IMR-90 (cell line): ENCODE measurements at regions not wholly inside any gene's neighbourhood (a gene's known extent, or its start where the extent isn't known, plus 50 kb on each side); places are given as distances from the start of the nearest gene placed in this dataset.

Experiments used
- ATAC-seq: fragments of 200-7000 bp; cut with Tn5 transposase; 2 replicates; pipeline ENCODE4 v1.9.1; 2020; ENCODE audit warnings: low read depth, mild to moderate bottlenecking, moderate library complexity
- BruUV-seq: library from RNA; stranded (reverse); fragments of 400-500 nt; replicated peaks from 2 replicates; lab custom pipeline; 2021; lab: Mats Ljungman, UMichigan
- CTCF ChIA-PET: fragments of 300-600 bp; formaldehyde crosslinking; extraction: SDS; loops from one replicate; lab custom pipeline; 2021; ENCODE audit warnings: antibody characterized with exemption; lab: Yijun Ruan, JAX
- POLR2A ChIA-PET: fragments of 300-600 bp; sonication (Branson Sonifier 250); formaldehyde crosslinking; loops from one replicate; lab custom pipeline; 2022; ENCODE audit warnings: antibody characterized with exemption; ENCODE audit not compliant: unreplicated experiment; lab: Charles Lee
- DNase-seq: peaks from one replicate; pipeline ENCODE4 v3.0.0; 2013
- H2AFZ ChIP-seq: replicated peaks from 2 replicates; pipeline ENCODE3; 2013; ENCODE audit warnings: low read length, mild to moderate bottlenecking; ENCODE audit not compliant: poor library complexity
- H2AK5ac ChIP-seq: 2 replicates; pipeline ENCODE4 v1.6.1; 2013; ENCODE audit warnings: low read depth, low read length, inconsistent platforms
- H2AK9ac ChIP-seq: replicated peaks from 2 replicates; pipeline ENCODE3; 2013; ENCODE audit warnings: mild to moderate bottlenecking, low read depth, low read length, moderate library complexity; ENCODE audit not compliant: poor library complexity
- H2BK120ac ChIP-seq: 2 replicates; pipeline ENCODE4 v1.6.1; 2013; ENCODE audit warnings: low read depth, low read length, inconsistent platforms
- H2BK15ac ChIP-seq: 3 replicates; pipeline ENCODE4 v1.6.1; 2013; ENCODE audit warnings: low read depth, low read length, inconsistent platforms
- H2BK20ac ChIP-seq: 2 replicates; pipeline ENCODE4 v1.6.1; 2013; ENCODE audit warnings: low read depth, mild to moderate bottlenecking, inconsistent platforms, low read length, moderate library complexity
- H2BK5ac ChIP-seq: 2 replicates; pipeline ENCODE4 v1.6.1; 2013; ENCODE audit warnings: mild to moderate bottlenecking, low read depth, low read length, inconsistent platforms; ENCODE audit not compliant: poor library complexity, severe bottlenecking
- H3K14ac ChIP-seq: replicated peaks from 2 replicates; pipeline ENCODE4 v1.6.1; 2013; ENCODE audit warnings: low read depth, low read length, inconsistent platforms
- H3K18ac ChIP-seq: 2 replicates; pipeline ENCODE4 v1.6.1; 2013; ENCODE audit warnings: low read depth, low read length, control low read depth
- H3K23ac ChIP-seq: 2 replicates; pipeline ENCODE4 v1.6.1; 2013; ENCODE audit warnings: low read depth, low read length, inconsistent platforms
- H3K27ac ChIP-seq: 2 replicates; pipeline ENCODE4 v1.5.1; 2013; ENCODE audit warnings: mild to moderate bottlenecking, control low read depth, low read length; ENCODE audit not compliant: insufficient read depth
- H3K27me3 ChIP-seq: 2 replicates; pipeline ENCODE4 v1.6.1; 2013; ENCODE audit warnings: low read length; ENCODE audit not compliant: control insufficient read depth, insufficient read depth
- H3K36me3 ChIP-seq: 2 replicates; pipeline ENCODE4 v1.6.1; 2013; ENCODE audit warnings: low read length, mixed read lengths; ENCODE audit not compliant: control insufficient read depth, insufficient read depth
- H3K4ac ChIP-seq: 2 replicates; pipeline ENCODE4 v1.6.1; 2013; ENCODE audit warnings: low read depth, low read length, inconsistent platforms
- H3K4me1 ChIP-seq: 2 replicates; pipeline ENCODE4 v1.6.1; 2013; ENCODE audit warnings: low read length, mixed read lengths; ENCODE audit not compliant: control insufficient read depth, insufficient read depth
- H3K4me2 ChIP-seq: 2 replicates; pipeline ENCODE4 v1.6.1; 2013; ENCODE audit warnings: low read depth, mild to moderate bottlenecking, control low read depth, low read length, moderate library complexity
- H3K4me3 ChIP-seq: 2 replicates; pipeline ENCODE4 v1.5.1; 2013; ENCODE audit warnings: low read depth, mild to moderate bottlenecking, control low read depth, low read length, moderate library complexity; ENCODE audit not compliant: insufficient read depth
- H3K56ac ChIP-seq: 2 replicates; pipeline ENCODE4 v1.6.1; 2013; ENCODE audit warnings: low read length, inconsistent platforms; ENCODE audit not compliant: insufficient read depth; ENCODE audit errors: extremely low read depth
- H3K79me1 ChIP-seq, 2 experiments: 2 replicates each; pipeline ENCODE4 v1.6.1; 2013; ENCODE audit warnings: low read length in 2 of 2, inconsistent platforms in 1 of 2, low read depth in 1 of 2
- H3K9ac ChIP-seq: 2 replicates; pipeline ENCODE4 v1.6.1; 2013; ENCODE audit warnings: low read depth, low read length, control low read depth
- H3K9me1 ChIP-seq: 2 replicates; pipeline ENCODE4 v1.6.1; 2013; ENCODE audit warnings: low read length, inconsistent platforms; ENCODE audit not compliant: insufficient read depth
- H3K9me3 ChIP-seq: 2 replicates; pipeline ENCODE4 v1.6.1; 2013; ENCODE audit warnings: low read length; ENCODE audit not compliant: control insufficient read depth, insufficient read depth
- H4K20me1 ChIP-seq: 2 replicates; pipeline ENCODE4 v1.6.1; 2013; ENCODE audit warnings: low read length, inconsistent platforms; ENCODE audit not compliant: insufficient read depth
- H4K5ac ChIP-seq: 2 replicates; pipeline ENCODE4 v1.6.1; 2013; ENCODE audit warnings: mild to moderate bottlenecking, low read depth, low read length, control low read depth
- H4K8ac ChIP-seq, 2 experiments: 2 replicates each; pipeline ENCODE4 v1.6.1; 2013; ENCODE audit warnings: low read depth in 2 of 2, low read length in 2 of 2, control low read depth in 1 of 2, inconsistent platforms in 1 of 2
- H4K91ac ChIP-seq: 2 replicates; pipeline ENCODE4 v1.6.1; 2013; ENCODE audit warnings: low read depth, low read length, inconsistent platforms; ENCODE audit not compliant: insufficient read depth
- FOS ChIP-seq: fragments of 150-350 bp; IDR thresholded peaks from 2 replicates; pipeline ENCODE4 v1.6.1; 2016; ENCODE audit warnings: low read depth, low read length
- MAZ ChIP-seq: IDR thresholded peaks from 2 replicates; pipeline ENCODE4 v1.6.1; 2012; ENCODE audit warnings: low read depth, mild to moderate bottlenecking, low read length, improper control_type of control experiment, moderate library complexity, borderline replicate concordance
- SMC3 ChIP-seq: fragments of 150-350 bp; IDR thresholded peaks from 2 replicates; pipeline ENCODE4 v1.6.1; 2016; ENCODE audit warnings: low read depth, mild to moderate bottlenecking, antibody characterized with exemption, low read length, moderate library complexity
- WGBS, 2 experiments: methylation state at CpG; one replicate each; pipeline versions ENCODE4 v1.1.5 to v1.1.7; 2013; ENCODE audit warnings: missing lambda C conversion rate in 2 of 2; ENCODE audit not compliant: insufficient read length in 1 of 2; ENCODE audit errors: extremely low coverage in 2 of 2; 5-methylcytosine and 5-hydroxymethylcytosine counted together
- dilution Hi-C: fragments of 300-500 bp; cut with HindIII; formaldehyde crosslinking; loops from one replicate; pipeline ENCODE4 v1.14.3; 2018; ENCODE audit warnings: low sequenced_read_pairs; ENCODE audit not compliant: unreplicated experiment
- in situ Hi-C: fragments of 300-500 bp; cut with MboI; formaldehyde crosslinking; loops from 3 replicates; pipeline ENCODE4 v1.14.3; 2019; ENCODE audit warnings: low sequenced_read_pairs, inconsistent platforms, mixed read lengths
- intact Hi-C: fragments of 100-400 bp; cut with micrococcal nuclease; formaldehyde crosslinking; loops from 2 replicates; pipeline ENCODE4 v1.10.0; 2022

DNA sequence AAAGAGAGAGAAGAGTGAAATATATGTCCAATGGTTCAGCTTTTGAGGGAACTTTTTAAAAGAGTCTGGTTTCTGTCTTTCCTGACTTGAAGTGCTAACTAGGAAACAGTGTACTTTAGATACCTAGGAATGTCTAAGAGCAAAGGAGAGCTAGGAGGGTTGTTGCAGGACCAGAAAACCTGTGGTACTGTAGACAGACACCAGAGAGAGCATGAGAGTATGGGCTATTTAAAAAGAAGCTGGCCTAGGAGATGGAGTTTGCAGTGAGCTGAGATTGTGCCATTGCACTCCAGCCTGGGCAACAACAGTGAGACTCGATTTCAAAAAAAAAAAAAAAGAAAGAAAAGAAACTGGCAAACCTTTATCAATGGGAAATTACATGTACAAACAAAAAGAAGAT, 223.9 kb downstream of the FAT4 start:
- intact Hi-C loops (no loop called here), in situ Hi-C loops (no loop called here), dilution Hi-C loops (no loop called here)
- DNase-seq (no peak), ATAC-seq (no peak)
- H4K20me1 ChIP-seq: no peaks in the 10 kb centered on the region
- no peak overlapping the region for H2BK15ac ChIP-seq
- no peak overlapping the region for H2AFZ ChIP-seq
- no peak overlapping the region for H3K18ac ChIP-seq
- H2BK5ac ChIP-seq: no peak overlapping the region
- H4K91ac ChIP-seq: no peak overlapping the region
- no peak overlapping the region for H4K5ac ChIP-seq
- H3K36me3 ChIP-seq: no peaks in the 10 kb centered on the region
- H2BK120ac ChIP-seq: no peak overlapping the region
- no peak for TF ChIP-seq FOS
- no peak for TF ChIP-seq MAZ
- no peak for TF ChIP-seq SMC3
- CTCF ChIA-PET: no interaction called here
- H4K8ac ChIP-seq: no peak overlapping the region
- WGBS, 2 experiments: no CpG with 5 or more reads among the region's 1 CpG
- H3K4me3 ChIP-seq: no peak overlapping the region
- H3K9me3 ChIP-seq: no peaks in the 10 kb centered on the region; the same call in 1 of the 2 replicates
- H3K56ac ChIP-seq: no peak overlapping the region
- H3K4ac ChIP-seq: no peak overlapping the region
- H3K9me1 ChIP-seq: no peaks in the 10 kb centered on the region
- no TSS peak for BruUV-seq
- no peak overlapping the region for H3K14ac ChIP-seq
- H2AK9ac ChIP-seq: no peak overlapping the region
- POLR2A ChIA-PET: no interaction called here
- H2AK5ac ChIP-seq: no peak overlapping the region
- no peak overlapping the region for H3K9ac ChIP-seq
- H2BK20ac ChIP-seq: no peak overlapping the region
- no peak overlapping the region for H3K27ac ChIP-seq
- H3K23ac ChIP-seq: no peak overlapping the region
- no peaks in the 10 kb centered on the region for H3K4me1 ChIP-seq
- no peaks in the 10 kb centered on the region for H3K27me3 ChIP-seq
- no peaks in the 10 kb centered on the region for H3K79me1 ChIP-seq
- no peak overlapping the region for H3K4me2 ChIP-seq
